Kidney (tissue), 13 donors: ENCODE measurements at regions not wholly inside any gene's neighbourhood (a gene's known extent, or its start where the extent isn't known, plus 50 kb on each side); places are given as distances from the start of the nearest gene placed in this dataset.

ENCODE experiments used
- DNase-seq, 5 donors: peaks; one replicate each; pipeline ENCODE4 v3.0.0-alpha.2; 2013 to 2020
- FAIRE-seq: peaks from 2 replicates; lab custom pipeline; 2012; peaks lifted over from hg19 to GRCh38; lab: Jason Lieb, UNC
- H3K27ac ChIP-seq, 2 donors: one replicate each; pipeline ENCODE4 v1.7.0; 2013; ENCODE audit warnings: low read depth in 2 of 2, low read length in 2 of 2, inconsistent platforms in 1 of 2
- H3K27me3 ChIP-seq: one replicate; pipeline ENCODE4 v1.7.1; 2013; ENCODE audit warnings: low read length, inconsistent platforms; ENCODE audit not compliant: control insufficient read depth, insufficient read depth
- H3K36me3 ChIP-seq, 3 donors: one replicate each; pipeline versions ENCODE4 v1.7.0 to v1.7.1; 2013; ENCODE audit warnings: low read length in 3 of 3, control low read depth in 1 of 3, inconsistent platforms in 1 of 3; ENCODE audit not compliant: insufficient read depth in 3 of 3, control insufficient read depth in 2 of 3
- H3K4me1 ChIP-seq, 3 donors: one replicate each; pipeline versions ENCODE4 v1.7.0 to v1.7.1; 2013; ENCODE audit warnings: low read length in 3 of 3, inconsistent platforms in 1 of 3, low read depth in 1 of 3; ENCODE audit not compliant: control insufficient read depth in 2 of 3, insufficient read depth in 2 of 3
- H3K4me3 ChIP-seq, 3 donors: one replicate each; pipeline versions ENCODE4 v1.7.0 to v1.8.1; 2013; ENCODE audit warnings: low read length in 3 of 3, control low read depth in 1 of 3, inconsistent platforms in 1 of 3
- H3K9ac ChIP-seq, 3 donors: one replicate each; pipeline versions ENCODE4 v1.7.0 to v1.7.1; 2013; ENCODE audit warnings: low read length in 3 of 3, control low read depth in 1 of 3, inconsistent platforms in 1 of 3
- H3K9me3 ChIP-seq, 3 donors: one replicate each; pipeline versions ENCODE4 v1.7.0 to v1.7.1; 2013; ENCODE audit warnings: low read length in 3 of 3, control low read depth in 1 of 3, inconsistent platforms in 1 of 3; ENCODE audit not compliant: control insufficient read depth in 2 of 3, insufficient read depth in 1 of 3
- CTCF ChIP-seq: IDR thresholded peaks from 3 replicates; pipeline ENCODE4 v1.5.1; 2012; ENCODE audit warnings: mild to moderate bottlenecking, moderate library complexity, borderline replicate concordance; ENCODE audit not compliant: insufficient read depth; ENCODE audit errors: extremely low read depth
- intact Hi-C: fragments of 100-400 bp; cut with DNase I; formaldehyde crosslinking; loops from one replicate; pipeline ENCODE4 v1.11.1; 2022
- donor health status: control.
- donor health status: control.
- donor health status: control.
- donor health status: control.
- donor health status: control.
- donor health status: DM: yes; HTN: yes; CAD: no.
- donor health status: Normal renal cell carcinoma (clear cell type).

GRCh38 chr14:103246070-103246469, 88.0 kb upstream of the EIF5 start:
- peaks cover 0 to 4% (median 0%) of the 10 kb centered on the region in 3 donors for H3K4me1 ChIP-seq
- H3K27ac ChIP-seq = peak overlapping the region; percentile 72

GRCh38 chr14:103247169-103247606, 86.8 kb upstream of the EIF5 start:
- DNase-seq (no peak), FAIRE-seq (no peak)
- no peak overlapping the region for H3K27ac ChIP-seq
- no peaks in the 10 kb centered on the region for H3K36me3 ChIP-seq
- H3K27me3 ChIP-seq = no peaks in the 10 kb centered on the region
- peaks cover 0 to 4% (median 0%) of the 10 kb centered on the region in 3 donors for H3K4me1 ChIP-seq
- no peak for TF ChIP-seq CTCF
- H3K4me3 ChIP-seq = no peak overlapping the region
- no peak overlapping the region for H3K9ac ChIP-seq
- no peaks in the 10 kb centered on the region for H3K9me3 ChIP-seq
- intact Hi-C loops = no loop called here

More at GRCh38 chr14:103246070-103246469, 88.0 kb upstream of the EIF5 start:
- intact Hi-C loops = no loop called here
- Histone ChIP-seq H3K27me3 (no peaks in the 10 kb centered on the region), H3K4me3 (no peak overlapping the region), H3K9me3 (no peaks in the 10 kb centered on the region), H3K36me3 (no peaks in the 10 kb centered on the region), H3K9ac (peak overlapping the region in 1 of 3 donors; percentile 20)
- DNase-seq (no peak), FAIRE-seq (no peak)
- TF ChIP-seq CTCF = no peak

- intact Hi-C loops = no loop called here
- FAIRE-seq (no peak), DNase-seq (no peak)
- Histone ChIP-seq H3K4me3 (no peak overlapping the region), H3K4me1 (peaks cover 0 to 6% (median 3%) of the 10 kb centered on the region in 3 donors), H3K36me3 (no peaks in the 10 kb centered on the region), H3K9ac (no peak overlapping the region), H3K9me3 (no peaks in the 10 kb centered on the region), H3K27ac (no peak overlapping the region), H3K27me3 (no peaks in the 10 kb centered on the region)
- no peak for TF ChIP-seq CTCF
These were observed 83.9 kb upstream of the EIF5 start for GRCh38 chr14:103250181-103250580.

GRCh38 chr14:103250874-103251273, 83.2 kb upstream of the EIF5 start:
- H3K36me3 ChIP-seq = no peaks in the 10 kb centered on the region
- FAIRE-seq (no peak), DNase-seq (no peak)
- TF ChIP-seq CTCF = no peak
- H3K9me3 ChIP-seq = no peaks in the 10 kb centered on the region
- peaks cover 0 to 7% (median 6%) of the 10 kb centered on the region in 3 donors for H3K4me1 ChIP-seq
- H3K4me3 ChIP-seq = no peak overlapping the region
- no peak overlapping the region for H3K27ac ChIP-seq
- H3K9ac ChIP-seq = no peak overlapping the region
- H3K27me3 ChIP-seq = no peaks in the 10 kb centered on the region
- intact Hi-C loops = no loop called here
